HG03439 (cell line): ENCODE measurements at regions not wholly inside any gene's neighbourhood (a gene's known extent, or its start where the extent isn't known, plus 50 kb on each side); places are given as distances from the start of the nearest gene placed in this dataset.
"Not testable (repeated sequence)": the region's sequence is repeated elsewhere in the genome, so short reads cannot be mapped to it uniquely, and the experiment has no call there.

ENCODE experiments used
- ATAC-seq: cut with Tn5 transposase; IDR thresholded peaks from one replicate; pipeline ENCODE4 v1.9.1; 2021; ENCODE audit warnings: mild to moderate bottlenecking, moderate library complexity; ENCODE audit not compliant: unreplicated experiment

DNA sequence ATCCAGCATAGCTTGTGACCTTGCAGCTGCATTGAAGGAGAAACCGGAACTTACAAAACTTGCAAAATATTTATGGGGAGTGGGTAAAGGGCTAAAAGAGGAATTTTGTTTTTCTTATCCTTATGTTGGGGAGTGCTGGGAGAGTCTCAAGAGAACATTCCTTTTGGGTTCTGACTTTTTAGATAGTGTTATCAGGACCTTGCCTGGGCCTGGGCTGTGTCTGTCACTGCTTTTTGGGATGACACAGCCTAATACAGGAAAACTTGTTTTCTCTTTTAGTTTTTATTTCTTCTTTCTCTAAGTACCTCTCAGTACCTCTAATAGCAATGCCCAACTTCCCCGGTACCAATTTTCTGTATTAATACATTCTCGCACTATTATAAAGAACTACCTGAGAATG is 850.6 kb downstream of the RPS29 start:
- ATAC-seq: no peak

DNA sequence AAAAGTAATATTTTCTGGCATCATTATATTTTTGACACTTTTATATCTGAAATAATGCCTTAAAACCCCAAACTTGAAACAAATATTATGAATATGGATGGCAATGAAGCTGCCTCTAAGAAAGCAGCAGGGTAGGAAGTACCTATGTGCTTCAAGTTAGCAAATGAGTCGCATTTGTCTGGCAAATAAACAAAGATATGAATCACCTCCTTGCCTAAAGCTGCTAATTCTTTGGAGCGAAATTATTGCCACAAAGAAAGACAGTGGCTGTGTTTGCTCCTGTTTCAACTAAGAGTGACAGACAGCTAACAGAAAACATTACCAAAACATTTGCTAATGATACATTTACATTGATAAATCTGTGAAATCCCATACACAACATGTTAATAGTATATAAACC is 854.9 kb downstream of the RPS29 start:
- ATAC-seq: no peak

DNA sequence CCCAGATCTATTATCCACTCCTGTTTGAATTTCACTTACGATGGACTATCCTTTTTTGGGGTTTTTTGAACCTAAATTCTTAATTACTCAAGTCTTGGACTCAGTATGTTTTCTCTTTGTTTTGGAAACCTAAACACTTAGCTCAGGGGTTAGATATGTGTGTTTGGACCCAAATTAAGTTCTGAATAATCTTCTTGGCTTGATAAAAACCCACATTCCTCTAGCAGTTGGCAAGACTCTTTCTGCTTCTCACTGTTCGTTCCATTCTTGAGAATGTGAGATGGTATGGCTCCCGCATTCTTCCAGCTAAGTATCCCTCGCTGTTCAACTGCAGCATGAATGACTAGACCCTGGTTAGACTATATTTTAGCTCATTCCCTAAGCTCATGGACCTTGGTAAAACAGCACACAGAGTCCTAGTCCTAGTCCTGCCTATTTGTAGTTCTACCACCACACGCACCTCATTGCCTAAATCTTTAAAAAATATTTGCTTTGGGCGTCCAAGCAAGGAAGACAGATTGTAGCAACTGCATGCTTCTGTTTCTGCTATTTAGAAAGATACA is 860.0 kb downstream of the RPS29 start:
- no peak for ATAC-seq

DNA sequence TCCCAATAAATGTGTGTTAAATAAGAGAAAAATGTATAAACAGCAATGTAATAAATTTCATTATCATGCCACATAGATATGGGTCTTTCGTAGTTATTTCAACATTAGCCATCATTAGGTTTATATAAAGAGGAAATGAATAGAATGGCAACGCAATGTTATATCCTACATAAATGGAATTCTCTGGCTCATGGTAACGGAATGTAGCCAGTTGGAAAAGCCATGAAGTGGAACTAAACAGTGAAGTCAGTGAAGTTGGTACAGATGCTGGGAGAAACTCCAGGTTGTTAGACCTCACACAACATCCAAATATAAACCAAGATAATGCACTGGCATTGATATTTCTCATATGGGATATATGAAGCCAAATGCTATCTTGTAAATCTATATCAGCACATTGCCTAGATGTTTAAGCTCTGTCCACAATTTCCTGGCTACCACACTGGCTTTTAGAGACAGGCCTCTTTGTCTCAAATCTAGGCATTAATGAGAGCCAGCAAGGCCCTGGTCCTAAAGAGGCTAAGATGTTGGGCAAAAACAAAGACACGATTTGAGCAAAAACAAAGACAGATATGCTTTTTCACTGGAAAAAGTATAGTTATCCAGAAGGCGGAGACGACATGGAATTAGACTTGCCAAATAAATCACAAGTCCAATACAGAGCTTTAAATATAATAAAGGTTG is 861.0 kb downstream of the RPS29 start:
- ATAC-seq: no peak

DNA sequence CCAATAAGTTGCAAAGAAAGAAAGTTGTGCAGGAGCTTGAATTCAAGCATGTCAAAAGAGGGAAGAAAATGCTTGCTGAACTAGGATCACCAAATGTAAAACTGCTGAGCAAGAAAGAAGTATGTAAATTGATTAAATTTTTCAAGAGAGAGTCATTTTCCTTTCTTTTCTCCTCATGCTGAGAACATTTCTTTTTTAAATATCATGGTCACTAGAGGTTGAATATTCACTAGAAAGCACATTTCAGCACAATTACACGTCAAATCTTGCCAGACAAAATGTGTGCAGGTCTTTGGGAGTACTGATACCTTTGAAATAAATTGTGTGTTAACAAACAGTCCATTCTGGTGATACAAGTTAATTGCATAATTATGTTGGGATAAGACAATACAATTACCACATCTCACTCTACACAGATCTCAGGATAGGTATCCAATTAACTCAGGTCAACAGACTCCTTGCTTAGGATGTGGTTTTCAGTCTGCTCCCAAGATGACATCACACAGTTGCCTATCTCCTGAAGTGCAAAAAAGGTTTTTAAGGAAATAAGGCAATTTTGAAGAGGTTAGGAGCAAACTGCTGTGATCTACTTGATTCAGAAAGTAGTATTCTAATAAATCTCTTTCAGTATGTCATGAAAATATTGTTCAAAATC is 862.2 kb downstream of the RPS29 start:
- ATAC-seq: no peak

DNA sequence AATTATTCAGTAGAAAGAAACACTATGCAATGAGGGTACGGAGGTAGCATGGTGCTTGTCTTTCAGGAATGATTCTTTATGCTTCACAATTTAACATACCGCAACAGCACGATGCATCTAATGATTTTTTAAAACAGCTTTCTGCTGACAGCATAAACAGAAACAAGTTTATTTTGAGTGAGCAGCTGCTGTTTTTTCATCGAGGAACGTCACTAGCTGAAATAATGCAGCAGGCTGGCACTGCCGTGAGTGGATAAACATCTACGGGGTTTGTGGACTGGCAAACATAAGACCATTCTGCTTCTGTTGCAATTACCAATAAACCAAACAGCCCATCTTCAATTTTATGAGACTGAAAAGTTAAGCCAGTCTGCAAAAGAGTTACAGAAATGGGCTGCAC is 871.8 kb downstream of the RPS29 start:
- no peak for ATAC-seq

DNA sequence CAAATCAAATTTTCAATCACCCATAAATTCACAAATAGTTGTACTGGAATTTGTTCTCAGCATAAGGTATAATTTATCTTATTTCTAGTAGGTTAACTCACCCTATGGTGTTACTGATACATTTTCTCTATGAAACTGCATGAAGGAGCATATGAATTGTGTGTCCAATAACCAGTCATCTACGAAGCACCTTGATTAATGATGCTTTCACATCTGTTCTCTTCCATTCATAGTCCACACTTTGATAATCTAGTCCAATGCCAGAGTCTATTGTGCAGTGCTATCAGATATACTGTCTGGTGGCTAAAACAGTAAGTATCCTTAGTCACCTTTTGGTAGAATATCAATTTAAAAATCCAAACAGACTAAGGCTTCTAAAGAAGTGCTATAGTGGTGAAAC is 876.0 kb downstream of the RPS29 start:
- no peak for ATAC-seq

DNA sequence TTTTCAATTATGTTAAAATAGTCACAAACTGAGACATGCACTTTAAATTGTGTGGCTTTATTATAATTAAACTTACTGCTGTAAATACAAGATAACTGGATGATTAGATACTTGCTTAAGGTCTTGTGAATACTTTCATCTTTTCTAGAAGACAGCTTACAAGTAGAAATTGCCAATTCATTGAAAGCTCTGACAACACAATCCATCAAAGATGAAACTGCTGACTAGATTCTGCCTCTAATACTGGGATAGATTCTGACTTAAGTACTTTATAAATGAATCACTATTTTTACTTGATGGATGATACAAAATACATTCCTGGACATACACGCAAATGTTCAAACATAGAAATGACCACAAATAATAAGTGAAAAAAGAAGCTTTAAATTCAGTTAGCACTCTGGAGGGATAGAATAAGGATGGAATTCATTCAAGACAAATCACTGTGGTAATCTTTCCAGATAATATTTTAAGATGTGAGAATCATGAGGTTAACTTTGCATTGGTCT is 876.8 kb downstream of the RPS29 start:
- no peak for ATAC-seq

DNA sequence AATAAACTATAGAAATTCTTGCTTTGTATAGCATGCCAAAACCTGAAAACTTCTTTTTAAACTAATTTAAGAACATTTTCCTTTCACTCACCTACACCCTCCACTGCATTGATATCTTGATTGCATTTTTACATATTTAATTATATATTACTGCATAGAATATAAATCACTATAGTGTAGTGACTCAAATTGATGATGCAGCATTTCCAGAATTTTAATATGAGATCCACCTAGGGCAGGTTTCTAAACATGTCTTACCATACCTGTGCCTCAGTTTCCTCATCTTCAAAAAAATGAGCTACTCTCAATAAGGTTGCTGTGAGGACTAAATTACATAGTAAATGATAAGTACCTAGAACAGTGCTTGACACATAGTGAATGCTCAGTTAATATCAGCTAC is 881.5 kb downstream of the RPS29 start:
- no peak for ATAC-seq

DNA sequence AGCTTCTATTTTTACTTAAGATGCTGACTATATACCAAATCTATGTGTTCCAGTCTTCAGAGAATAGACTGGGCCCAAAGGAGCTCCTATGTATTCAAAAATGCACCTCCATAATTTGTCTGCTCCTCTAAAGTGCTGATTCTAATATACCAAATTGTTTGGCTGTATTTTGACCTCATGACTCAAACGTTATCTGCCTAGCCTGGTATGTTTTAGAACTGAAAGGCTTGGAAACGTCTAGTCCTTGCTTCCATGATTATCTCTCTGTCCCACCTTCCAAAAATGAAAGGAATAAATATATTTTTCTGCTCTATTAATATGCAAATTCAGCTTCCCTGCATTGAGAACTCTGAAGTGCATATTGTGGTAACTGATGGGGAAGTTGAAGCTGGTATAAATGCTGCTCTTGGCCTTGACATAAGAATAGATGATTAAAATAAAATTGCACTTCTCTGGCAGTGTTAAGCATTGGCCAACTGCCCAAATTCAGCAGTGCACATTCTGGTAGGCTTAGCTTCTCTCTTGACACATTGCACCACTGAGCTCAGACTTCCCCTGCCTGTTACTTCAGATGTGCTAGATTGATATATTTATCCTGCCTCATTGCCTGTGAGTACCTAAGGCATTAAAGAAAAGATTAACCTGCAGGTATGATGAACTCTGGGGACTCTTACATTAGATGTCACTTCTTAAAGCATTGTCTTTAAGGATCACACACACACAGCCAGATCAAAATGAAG is 882.3 kb downstream of the RPS29 start:
- no peak for ATAC-seq

DNA sequence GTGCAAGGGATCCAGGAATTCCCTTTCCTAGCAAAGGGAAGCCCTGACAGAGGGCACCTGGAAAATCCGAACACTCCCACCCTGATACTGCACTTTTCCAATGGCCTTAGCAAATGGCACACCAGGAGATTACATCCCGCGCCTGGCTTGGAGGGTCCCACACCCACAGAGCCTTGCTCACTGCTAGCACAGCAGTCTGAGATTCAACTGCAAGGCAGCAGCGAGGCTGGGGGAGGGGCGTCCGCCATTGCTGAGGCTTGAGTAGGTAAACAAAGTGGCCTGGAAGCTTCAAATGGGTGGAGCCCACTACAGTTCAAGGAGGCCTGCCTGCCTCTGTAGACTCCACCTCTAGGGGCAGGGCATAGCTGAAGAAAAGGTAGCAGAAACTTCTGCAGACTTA is 888.8 kb downstream of the RPS29 start:
- not testable (repeated sequence) for ATAC-seq

DNA sequence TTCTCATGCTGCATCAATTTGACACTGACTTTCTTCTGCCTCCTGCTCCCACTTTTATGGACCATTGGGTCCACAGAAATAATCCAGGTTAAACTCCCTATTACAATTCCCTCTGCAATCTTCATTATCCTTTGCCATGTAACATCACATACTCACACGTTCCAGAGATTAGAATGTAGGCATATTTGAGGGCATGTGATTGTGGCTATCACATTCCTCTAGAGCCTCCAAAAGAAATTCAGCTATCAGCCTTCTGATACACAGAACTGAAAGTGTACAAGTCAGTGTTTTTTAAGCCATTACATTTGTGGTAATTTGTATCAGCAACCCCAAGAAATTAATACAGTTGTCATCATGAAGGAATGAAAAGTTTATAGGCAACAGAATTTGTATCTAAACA is 892.4 kb downstream of the RPS29 start:
- no peak for ATAC-seq

DNA sequence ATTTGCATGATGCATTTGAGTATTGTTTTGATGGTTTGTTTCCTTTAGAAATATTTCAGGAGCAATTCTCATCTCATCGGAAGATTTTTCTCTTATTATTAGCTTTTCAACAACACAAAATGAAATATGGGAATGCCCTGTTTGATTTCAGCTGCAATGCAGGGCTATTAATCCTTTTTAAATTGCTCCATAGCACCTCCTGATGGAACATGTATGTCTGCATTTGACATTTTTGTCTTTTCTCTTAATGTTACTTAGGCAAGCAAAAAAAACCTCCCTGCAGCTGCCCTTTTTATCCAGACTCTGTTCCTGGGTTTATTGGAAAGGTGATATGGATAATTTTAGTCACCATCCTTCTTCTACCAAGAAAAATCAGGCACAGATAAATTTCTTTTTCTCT is 895.8 kb downstream of the RPS29 start:
- ATAC-seq: no peak

DNA sequence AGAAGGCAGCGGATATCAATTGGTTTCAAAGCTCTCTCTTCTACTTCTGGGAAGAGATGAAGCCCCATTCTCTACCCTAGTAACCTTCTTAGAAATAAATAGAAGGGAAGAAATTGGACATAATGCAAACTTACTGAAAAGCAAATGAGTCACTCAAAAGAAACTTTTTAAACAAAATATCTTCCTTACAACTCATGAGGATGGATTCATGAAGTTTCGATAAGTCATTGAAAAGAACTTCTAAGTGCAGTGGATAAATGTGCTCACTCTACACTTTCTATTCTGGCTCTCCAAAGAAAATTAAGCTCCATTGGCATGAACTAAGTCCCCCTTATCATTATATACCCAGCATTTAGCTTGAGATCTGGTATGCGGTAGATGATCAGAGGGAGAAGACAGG is 899.5 kb downstream of the RPS29 start:
- ATAC-seq: no peak

DNA sequence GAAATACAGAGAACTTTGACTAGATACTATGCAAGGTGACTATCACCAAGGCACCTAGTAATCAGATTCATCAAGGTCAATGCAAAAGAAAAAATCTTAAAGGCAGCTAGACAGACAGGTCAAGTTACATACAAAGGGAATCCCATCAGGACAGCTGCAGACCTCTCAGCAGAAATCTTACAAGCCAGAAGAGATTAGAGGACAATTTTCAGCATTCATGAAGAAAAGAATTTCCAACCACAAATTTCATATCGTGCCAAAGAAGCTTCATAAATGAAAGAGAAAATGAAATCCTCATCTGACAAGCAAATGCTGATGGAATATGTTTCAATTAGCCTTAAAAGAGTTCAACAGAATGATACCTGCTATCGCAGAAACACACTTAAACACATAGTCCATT is 913.7 kb downstream of the RPS29 start:
- no peak for ATAC-seq

DNA sequence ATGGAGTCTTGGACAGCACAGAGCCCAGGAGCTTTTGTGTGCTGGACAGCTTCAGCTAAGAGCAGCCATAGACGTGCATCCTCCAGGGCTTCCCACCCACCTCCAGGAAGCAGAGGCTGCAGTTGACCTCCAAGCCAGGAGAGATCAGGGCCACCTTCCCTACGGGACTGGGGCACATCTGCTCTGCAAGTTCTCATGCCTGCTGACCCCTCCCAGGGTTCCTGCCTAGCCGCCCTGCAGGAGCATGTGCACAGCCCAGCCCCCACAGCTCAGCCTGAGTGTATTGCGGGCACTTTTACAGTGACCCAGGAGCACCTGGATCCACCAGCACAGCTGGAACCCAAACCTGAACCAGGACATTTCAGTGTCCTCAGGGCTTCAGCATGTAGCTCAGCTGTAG is 915.2 kb downstream of the RPS29 start:
- ATAC-seq: no peak

DNA sequence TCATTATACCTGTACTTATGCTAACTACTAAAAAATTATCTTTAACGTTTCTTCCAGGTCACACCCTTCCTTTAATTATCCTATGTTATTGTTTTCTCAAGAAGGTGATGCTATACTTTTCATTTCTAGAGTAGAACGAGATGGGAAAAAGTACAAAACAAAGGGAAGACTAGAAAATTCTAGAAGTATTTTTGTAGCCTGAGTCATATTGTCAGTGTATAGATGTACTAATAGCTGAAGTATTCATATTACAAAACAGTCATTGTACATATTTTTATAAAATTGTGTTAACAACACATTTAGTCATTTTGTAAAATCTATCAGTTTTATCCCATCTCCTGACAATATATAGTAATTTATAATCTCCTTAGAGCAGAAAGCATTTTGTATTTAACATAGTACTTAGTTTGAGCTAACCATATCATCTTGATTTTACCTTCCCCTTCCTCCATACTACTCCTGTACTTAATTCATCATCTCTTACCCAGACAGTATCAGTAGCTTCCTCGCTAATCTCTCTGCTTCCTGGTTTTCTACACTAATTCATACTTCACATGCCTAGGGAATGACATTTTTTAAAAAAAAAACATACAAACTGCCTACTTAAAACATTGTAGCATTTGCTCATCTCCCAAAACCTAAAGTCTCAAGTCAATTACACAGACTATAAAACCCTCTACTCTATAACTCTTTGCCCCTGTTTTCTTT is 920.9 kb downstream of the RPS29 start:
- ATAC-seq: no peak

DNA sequence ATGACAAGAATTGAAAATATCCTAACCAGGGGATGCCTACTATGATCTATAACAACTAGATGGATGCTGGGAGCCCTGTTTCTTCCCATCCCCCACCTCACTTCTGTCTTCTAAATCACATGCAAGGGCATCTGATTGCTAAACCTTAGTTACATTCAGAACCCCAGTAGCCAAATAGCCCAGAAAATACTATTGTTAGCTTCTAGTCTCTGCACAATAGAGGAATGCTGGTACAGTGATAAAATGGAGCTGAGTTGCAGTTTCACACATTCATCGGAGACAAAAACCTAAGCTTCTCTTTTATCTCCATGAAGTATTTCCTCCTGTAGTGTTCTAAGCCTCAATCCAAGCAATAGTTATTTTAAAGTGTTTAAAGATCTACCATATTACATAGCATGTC is 942.9 kb downstream of the RPS29 start:
- ATAC-seq: no peak

DNA sequence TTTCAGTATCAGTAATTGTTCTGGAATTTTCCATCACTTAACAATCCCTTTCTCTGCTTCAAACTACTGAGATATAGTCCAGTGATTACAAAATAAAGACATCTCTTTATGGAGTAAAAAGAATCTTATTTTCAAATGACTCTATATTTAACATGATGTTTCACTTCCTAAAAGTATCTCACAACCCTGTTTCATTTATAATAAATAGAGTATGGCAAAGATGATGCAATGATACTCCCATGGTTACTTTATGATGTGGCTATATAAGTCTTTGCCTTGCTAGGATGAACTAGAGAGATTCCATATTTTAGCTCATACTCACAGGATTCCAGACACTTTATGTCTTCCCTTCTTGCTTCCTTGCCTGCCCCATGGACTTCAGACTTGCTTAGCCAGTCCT is 953.5 kb upstream of the MDGA2 start:
- no peak for ATAC-seq

DNA sequence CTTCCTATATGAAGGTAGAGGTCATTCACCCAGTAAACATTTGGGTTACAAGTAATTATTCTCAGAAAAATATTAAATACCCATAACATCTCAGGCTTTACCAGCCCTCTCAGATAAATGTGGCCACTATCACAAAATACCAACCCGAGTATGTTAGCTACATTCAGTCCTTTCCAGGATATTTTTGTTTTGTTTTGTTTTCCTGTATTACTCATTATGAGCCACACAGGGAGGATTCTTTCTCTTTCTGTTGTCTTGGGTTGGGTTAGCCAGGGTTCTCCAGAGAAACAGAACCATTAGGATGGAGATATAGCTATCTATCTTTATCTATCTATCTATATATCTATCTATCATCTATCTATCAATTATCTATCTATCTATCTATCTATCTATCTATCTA is 947.6 kb upstream of the MDGA2 start:
- no peak for ATAC-seq

DNA sequence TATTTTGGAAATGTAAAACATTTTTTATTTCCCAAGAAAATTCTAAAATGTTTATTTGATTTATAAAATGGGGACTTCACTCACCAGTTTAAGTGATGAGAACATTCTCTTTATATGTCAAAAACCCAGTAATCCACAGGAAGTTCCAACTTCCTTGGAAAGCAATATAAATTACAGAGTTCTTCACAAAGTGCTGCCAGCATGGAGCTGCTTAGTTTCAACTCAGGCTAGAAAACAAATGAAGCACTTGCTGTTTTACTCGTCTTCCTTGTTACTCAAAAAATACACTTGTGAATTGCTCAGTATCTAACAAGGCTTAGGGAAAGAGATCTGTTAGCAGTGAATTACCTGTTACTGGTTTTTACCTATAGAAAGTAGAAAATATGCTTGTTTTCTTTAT is 942.7 kb upstream of the MDGA2 start:
- ATAC-seq: no peak
